ENCODE measurements at regions not wholly inside any gene's neighbourhood (a gene's known extent, or its start where the extent isn't known, plus 50 kb on each side); places are given as distances from the start of the nearest gene placed in this dataset.

- no peak for TF ChIP-seq POLR2A (IDR thresholded peaks at IDR 0.05; ENCODE audit: low read depth, low read length)
- no peak for TF ChIP-seq ZBTB40 (IDR thresholded peaks at IDR 0.05; ENCODE audit: borderline replicate concordance)
- TF ChIP-seq REST (IDR thresholded peaks at IDR 0.05; ENCODE audit: low read depth, low read length) = no peak
- no peak for TF ChIP-seq ATF3 (IDR thresholded peaks at IDR 0.05; ENCODE audit: borderline replicate concordance, extremely low read depth, low read depth, low read length)
- TF ChIP-seq CTCF (IDR thresholded peaks at IDR 0.05 in 2 of 3, conservative IDR thresholded peaks at IDR 0.05 in 1 of 3; ENCODE audit: control insufficient read depth in 2 of 3, extremely low read depth in 1 of 3, insufficient read depth in 1 of 3, low read depth in 3 of 3, low read length in 3 of 3) = no peak
- no peak for TF ChIP-seq CHD1 (IDR thresholded peaks at IDR 0.05; ENCODE audit: low read depth, low read length)
- no peak for TF ChIP-seq ZNF384 (IDR thresholded peaks at IDR 0.05; ENCODE audit: borderline replicate concordance, low read depth, low read length)
- TF ChIP-seq EGR1 (IDR thresholded peaks at IDR 0.05; ENCODE audit: borderline replicate concordance in 1 of 2, low read depth in 2 of 2, low read length in 2 of 2) = no peak
- no peak for TF ChIP-seq E4F1 (IDR thresholded peaks at IDR 0.05; ENCODE audit: borderline replicate concordance, partially characterized antibody)
- no peak for TF ChIP-seq ZBED1 (IDR thresholded peaks at IDR 0.05; ENCODE audit: borderline replicate concordance)
- TF ChIP-seq YBX1 (IDR thresholded peaks at IDR 0.05) = no peak
Observed at GRCh38 chr1:199054694-199055093, 415.9 kb downstream of the PTPRC start.
